ENCODE measurements at regions not wholly inside any gene's neighbourhood (a gene's known extent, or its start where the extent isn't known, plus 50 kb on each side); places are given as distances from the start of the nearest gene placed in this dataset.

DNA sequence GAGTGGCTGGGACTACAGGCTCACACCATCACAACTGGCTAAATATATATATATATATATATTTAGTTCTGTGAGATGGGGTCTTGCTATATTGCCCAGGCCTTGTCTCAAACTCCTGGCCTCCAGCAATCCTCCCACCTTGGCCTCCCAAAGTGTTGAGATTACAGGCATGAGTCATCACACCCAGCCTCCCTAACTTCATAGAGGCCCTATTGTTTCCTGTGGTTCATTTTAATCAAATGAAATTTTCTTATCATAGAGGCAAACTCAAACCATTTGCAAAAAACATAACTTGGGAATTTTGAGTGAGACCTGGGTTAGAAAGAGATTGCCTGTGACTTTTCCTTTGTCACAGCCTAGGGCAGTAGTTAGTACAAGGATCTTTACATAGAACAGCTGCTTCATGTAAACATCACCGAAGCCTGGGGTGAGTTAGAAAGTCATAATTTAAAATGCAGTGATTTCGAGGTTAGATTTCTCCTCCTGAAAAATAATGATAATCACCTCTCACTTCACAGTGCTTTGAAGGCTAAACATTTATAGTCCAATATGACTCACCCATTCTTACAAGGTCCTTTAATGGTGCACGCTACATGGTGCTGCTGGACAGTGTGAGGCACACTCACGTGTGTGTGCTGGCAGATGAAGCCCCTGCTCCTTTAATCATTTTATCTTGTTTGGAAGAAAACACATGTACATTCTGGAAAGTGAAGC, 188.9 kb downstream of the RHOU start:
- DNase-seq = no peak

- no peak for DNase-seq
Measured at GRCh38 chr1:228925691-228926090, 190.4 kb downstream of the RHOU start.

DNA sequence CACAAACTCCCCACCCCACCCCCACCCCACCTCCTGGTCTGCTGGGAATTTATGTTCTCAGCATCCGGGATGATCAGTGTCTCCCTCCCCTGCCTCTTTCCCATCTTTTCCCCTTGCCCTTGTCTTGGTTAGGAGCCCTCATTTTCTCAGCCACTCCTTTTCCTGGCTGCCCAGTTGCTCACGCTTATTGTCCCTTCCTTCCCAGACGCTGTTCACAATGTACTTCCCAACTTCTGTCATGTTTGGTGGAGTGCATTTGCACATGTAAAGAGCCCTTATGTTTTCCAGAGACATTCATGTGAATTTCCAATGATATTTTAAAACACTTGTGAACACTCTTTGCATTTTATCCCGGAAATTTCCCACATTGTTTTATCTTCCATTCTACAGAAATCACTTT, 192.1 kb downstream of the RHOU start:
- DNase-seq = no peak

DNA sequence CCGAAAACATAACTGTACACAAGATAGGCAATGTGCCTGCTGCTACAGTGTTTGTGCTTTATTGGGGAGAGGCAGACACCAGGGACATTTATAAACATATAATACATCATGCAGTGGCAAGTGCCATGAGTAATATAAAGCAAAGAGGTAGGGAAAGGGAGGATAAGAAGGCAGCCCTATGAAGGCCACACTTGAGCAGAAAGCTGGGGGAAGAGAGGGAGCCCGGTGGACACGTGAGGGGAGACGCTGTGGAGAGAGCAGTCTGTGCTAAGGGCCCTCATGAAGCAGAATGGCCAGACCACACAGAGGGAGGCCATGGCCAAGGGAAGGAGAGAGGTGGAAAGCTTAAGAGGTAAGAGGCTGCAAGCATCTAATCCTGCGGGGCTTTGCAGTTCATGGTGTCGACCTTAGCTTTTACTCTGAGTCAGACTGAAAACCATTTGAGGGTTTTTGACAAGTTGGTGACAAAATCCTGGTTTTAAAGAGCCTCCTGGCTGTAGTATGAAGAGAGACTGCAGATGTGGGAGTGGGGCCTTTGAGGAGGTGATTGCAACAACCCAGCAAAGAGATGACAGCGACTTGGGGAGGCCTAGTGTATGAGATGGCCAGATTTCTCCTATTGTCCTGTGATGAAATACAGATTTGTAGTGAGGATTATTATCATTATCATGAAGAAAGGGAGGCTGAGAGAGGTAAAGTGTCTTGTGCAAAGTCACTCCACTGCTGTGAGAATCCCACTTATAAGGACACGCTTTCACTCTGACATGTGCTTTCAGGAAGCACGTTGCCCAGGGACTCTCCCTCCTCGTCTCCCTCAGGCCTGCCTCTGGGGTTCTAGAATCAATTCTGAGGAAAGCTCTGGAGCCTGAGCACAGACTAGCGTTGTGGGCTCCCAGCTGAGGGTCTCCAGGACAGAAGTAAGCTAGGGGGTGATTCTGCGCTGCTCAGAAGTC, 192.9 kb downstream of the RHOU start:
- no peak for DNase-seq

- no peak for DNase-seq
Measured at GRCh38 chr1:228929476-228930027, 194.3 kb downstream of the RHOU start.

DNA sequence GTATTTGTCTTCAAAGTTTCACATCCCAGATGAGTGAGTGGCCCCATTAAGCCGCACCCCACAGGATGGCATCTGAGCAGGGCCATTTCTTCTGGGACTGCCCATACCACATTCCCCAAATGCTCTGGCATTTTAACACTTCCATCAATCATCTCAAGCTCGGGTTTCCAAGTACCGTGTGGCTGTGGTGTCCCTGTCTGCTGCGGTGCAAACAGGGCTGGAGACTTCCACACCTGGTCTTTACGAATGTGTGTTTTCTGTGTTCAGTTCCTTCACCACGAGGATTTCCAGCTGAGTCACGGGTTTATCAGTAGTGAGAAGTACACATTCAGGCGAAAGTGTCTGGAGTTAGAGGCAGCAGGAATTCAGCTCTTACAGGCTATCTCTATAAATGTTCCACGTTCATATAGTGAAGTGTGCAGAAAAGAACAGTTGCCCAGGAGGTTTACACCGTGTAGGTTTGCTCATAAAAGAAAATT, 195.2 kb downstream of the RHOU start:
- DNase-seq = no peak

DNA sequence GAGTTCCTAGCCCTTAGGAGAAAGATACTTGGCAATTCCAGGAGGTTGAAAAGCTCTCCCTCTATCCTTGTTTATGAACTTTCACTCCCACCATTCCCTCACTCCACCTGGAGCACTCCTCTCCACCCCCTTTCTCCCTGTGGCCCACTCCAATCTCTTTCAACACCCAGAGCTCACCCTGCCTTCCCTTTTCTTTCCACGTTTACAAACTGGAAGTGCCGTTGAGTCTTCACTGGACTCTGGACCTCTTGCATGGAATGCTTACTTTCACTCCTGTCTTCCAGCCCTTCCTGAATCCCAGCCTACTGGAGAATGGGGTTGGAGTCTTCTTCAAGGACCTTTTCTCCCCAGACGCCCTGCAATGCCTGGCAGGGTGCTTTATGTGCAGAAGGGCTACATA, 198.5 kb downstream of the RHOU start:
- DNase-seq = no peak

DNA sequence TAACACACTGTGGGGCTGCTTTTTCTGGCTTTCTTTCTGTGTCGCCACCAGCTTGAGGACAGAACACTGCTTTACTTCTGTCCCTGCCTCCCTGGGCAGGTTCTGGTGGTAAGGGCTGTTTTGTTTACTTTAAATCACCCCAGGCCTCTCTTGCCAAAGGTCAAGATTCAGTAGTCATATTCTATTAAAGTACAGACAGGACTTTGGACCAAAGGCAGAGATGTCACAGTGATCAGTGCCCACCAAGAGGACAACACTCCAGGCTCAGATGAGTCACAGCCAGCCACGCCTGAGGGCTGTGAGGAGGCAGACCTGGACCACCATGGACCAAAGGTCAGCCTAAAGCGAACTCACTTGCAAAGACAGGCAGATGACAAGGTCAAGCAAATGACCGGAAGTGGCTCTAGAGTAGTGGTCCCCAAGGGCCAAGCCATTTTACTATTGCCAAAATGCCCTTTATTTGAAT, 200.0 kb downstream of the RHOU start:
- DNase-seq = no peak

GRCh38 chr1:228935855-228936727, 200.8 kb downstream of the RHOU start:
- peak in 1 of 2 experiments; percentile 14 for DNase-seq

DNA sequence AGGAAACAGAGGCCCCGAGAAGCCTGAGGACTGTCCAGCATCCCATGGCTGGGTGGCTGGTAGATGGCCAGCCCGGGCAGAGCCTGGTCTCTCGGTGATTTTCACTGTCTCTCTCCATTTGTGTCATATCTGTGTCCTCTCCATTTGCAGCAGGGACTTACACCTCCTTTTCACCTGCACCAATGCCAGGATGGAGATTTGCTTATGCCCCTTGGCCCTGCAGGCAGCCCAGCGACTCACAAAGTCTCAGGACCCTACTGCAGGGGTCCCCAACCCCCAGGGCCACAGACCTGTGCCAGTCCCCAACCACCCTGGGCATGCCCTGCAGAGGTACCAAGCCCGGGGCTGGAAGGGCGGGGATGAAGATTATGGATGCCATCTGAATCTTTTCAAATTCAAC, 201.6 kb downstream of the RHOU start:
- no peak for DNase-seq

- DNase-seq = no peak
Measured at GRCh38 chr1:228937351-228937750, 202.1 kb downstream of the RHOU start.

GRCh38 chr1:228937851-228938536, 202.7 kb downstream of the RHOU start:
- no peak for DNase-seq

GRCh38 chr1:228938537-228938901, 203.2 kb downstream of the RHOU start:
- DNase-seq = no peak

DNA sequence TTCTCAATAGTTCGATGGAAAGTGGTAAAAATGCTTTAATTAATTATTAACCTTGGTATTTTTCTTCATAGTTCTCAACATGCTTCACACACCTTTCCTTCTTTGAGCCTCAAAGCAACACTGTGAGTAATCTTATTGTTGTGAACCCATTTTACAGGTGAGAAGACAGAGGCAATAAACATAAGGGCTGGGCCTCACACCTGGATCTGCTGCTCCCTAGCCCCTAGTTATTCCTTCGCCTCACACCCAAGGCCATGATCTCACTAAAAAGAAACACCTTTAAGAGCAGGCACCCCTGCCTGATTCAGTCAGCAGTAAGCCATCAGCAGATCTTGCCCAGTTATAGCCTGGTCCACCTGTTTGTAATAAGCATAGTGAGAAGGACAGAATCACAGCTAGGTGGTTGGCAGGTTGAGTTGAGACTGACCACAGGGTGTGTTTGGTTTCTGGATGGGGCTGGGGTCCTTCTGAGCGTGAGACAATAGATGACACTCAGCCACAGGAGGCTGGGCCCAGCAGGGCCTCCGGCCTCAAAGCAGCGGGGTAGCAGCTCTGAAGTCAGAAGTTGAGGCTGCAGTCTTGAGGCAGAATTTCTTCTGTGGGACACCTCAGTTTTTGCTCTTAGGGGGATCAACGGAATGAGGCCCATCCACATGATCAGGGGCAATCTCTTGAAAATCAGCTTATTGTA, 203.9 kb downstream of the RHOU start:
- DNase-seq = no peak

DNA sequence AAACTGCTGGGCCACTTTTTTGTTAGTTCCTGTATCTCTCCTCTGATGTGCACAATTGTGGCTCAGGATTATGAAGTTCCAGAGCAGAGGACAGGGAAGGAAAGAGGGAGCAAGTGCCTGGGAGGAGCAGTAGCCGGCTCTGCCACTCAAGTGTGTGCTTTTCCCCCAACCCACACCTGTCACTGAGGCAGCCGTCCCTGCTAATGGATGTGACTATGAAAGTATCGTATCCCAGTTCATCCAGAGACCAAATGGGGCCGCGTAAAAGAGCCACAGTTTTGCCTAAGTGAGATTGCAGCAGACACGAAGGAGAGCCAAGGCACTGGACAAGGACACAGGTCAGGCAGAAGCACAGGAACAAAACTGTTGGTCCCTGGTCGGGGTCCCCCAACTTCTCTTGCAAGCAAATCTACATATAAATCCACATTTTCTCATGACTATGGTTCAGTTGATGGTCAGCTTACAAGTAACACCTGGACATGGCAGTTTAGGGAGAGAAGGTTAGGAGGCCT, 204.7 kb downstream of the RHOU start:
- peak in 1 of 2 experiments; percentile 14 for DNase-seq

- DNase-seq = no peak
Measured at GRCh38 chr1:228940526-228940925, 205.2 kb downstream of the RHOU start.

DNA sequence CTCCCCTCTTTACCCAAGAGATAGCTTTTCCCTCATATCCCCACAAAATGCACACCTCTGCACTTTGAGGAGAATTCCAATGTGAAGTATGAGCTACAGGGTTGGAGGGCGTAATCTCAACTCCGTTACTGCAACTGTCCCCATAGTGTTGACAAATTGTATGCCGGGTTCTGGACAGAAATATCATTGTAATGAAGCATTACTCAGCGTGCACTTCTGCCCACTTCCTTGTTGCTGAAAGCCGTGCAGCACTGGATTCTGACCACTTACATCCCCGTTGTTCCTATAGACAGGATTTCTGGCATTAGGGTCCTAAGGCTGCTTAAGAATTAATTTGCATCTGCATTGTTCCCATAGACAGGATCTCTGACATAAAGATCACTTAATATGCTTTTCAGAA, 205.6 kb downstream of the RHOU start:
- DNase-seq = no peak

DNA sequence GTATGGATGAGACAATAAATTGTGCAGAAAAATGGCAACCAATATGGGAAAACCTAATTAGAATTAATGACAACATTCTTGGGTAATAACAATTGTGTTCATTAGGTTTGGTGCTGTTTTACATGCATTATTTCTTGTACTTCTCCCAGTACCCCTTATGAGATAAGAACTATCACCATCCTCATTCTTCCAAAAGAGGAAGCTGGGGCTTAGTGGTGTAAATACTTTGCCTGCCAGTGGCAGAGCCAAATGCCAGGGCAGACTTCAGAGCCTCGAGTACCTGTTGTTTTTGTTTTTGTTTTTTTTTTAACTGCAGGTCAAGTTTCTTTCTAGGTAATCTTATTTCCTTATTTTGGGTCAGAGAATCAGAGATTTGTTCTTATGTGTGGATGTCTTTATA, 206.4 kb downstream of the RHOU start:
- DNase-seq = no peak

DNA sequence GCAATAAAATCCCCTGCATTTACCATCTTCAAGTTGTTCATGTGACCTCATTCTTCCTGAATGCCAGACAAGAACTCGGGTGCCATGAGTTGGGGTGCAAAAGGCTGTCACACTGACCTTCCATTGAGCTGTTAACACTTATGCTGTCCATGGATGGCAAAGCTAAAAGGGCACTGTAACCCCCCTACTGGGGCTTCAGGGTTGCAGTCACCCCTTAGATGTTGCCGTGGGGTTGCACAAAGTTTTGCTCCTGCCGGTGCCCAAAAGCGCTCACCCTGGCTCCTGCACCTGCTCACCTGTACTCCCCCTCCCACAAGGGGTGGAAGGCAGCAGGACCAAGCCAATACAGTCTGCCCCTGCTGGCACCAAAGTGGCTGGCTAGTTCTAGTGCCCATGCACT, 208.2 kb downstream of the RHOU start:
- no peak for DNase-seq

GRCh38 chr1:228944296-228944695, 209.0 kb downstream of the RHOU start:
- peak in 1 of 2 experiments; percentile 31 for DNase-seq

GRCh38 chr1:228944935-228945371, 209.7 kb downstream of the RHOU start:
- DNase-seq = no peak
